ENCODE measurements at regions not wholly inside any gene's neighbourhood (a gene's known extent, or its start where the extent isn't known, plus 50 kb on each side); places are given as distances from the start of the nearest gene placed in this dataset.

- no peak for DNase-seq (ENCODE audit: low spot score)
- WGBS: 82% methylated on average over 3 of the region's 3 CpGs
Measured at GRCh38 chr2:105449076-105449475, 50.2 kb upstream of the FHL2 start.

More at GRCh38 chr2:105449076-105449475, 50.2 kb upstream of the FHL2 start:
- Histone ChIP-seq H3K9ac (ENCODE audit: low read depth in 1 of 2, low read length in 2 of 2) (no peak overlapping the region), H3K27ac (ENCODE audit: low read depth in 1 of 2, low read length in 2 of 2) (no peak overlapping the region), H3K27me3 (ENCODE audit: control insufficient read depth in 4 of 4, insufficient read depth in 4 of 4, low read length in 3 of 4) (no peaks in the 10 kb centered on the region), H3K9me3 (ENCODE audit: control insufficient read depth in 4 of 4, low read length in 3 of 4) (no peaks in the 10 kb centered on the region), H3K36me3 (ENCODE audit: control insufficient read depth in 4 of 4, insufficient read depth in 3 of 4, low read depth in 1 of 4, low read length in 3 of 4) (no peaks in the 10 kb centered on the region), H3K4me3 (ENCODE audit: low read depth in 1 of 3, low read length in 3 of 3) (no peak overlapping the region), H3K4me1 (ENCODE audit: control insufficient read depth in 4 of 4, insufficient read depth in 4 of 4, low read length in 3 of 4) (no peaks in the 10 kb centered on the region)
- TF ChIP-seq MAX (IDR thresholded peaks at IDR 0.05): no peak
- TF ChIP-seq ATF3 (IDR thresholded peaks at IDR 0.05): no peak
- no peak for TF ChIP-seq FOXA1 (IDR thresholded peaks at IDR 0.05)
- no peak for TF ChIP-seq RXRA (IDR thresholded peaks at IDR 0.05)
- TF ChIP-seq HNF4G (IDR thresholded peaks at IDR 0.05): no peak
- TF ChIP-seq EGR1 (IDR thresholded peaks at IDR 0.05; ENCODE audit: low read depth in 2 of 2): no peak
- TF ChIP-seq FOXA2 (IDR thresholded peaks at IDR 0.05): no peak
- TF ChIP-seq YY1 (IDR thresholded peaks at IDR 0.05): no peak
- no peak for TF ChIP-seq JUND (IDR thresholded peaks at IDR 0.05)
- TF ChIP-seq REST (IDR thresholded peaks at IDR 0.05): no peak

All from liver (tissue), 7 donors.